ENCODE measurements at regions not wholly inside any gene's neighbourhood (a gene's known extent, or its start where the extent isn't known, plus 50 kb on each side); places are given as distances from the start of the nearest gene placed in this dataset.

DNA sequence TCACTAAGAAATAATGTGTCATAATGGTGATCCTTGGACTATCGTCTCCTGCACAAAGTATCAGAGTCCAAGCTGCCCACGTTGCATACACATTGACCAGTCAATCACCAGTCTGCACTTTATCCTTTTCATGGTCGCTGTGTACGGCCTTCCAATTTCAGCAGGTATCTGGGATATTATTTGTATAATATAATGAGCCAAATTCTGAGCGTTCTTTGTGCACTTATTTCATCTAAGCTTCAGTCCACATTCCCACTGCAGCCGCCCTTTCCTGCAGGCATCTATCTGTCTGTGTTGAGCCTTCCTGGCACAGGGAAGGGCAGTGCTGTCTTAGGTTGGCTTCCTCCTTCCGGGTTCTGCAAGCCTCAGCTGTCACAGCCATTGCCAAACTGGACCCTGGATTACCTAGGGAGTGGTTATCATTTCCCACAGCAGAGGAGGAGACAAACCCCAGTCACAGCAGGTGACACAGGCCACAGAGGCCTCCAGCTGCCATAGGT, 174.3 kb downstream of the TTLL2 start:
- TF ChIP-seq, protein P1, sequence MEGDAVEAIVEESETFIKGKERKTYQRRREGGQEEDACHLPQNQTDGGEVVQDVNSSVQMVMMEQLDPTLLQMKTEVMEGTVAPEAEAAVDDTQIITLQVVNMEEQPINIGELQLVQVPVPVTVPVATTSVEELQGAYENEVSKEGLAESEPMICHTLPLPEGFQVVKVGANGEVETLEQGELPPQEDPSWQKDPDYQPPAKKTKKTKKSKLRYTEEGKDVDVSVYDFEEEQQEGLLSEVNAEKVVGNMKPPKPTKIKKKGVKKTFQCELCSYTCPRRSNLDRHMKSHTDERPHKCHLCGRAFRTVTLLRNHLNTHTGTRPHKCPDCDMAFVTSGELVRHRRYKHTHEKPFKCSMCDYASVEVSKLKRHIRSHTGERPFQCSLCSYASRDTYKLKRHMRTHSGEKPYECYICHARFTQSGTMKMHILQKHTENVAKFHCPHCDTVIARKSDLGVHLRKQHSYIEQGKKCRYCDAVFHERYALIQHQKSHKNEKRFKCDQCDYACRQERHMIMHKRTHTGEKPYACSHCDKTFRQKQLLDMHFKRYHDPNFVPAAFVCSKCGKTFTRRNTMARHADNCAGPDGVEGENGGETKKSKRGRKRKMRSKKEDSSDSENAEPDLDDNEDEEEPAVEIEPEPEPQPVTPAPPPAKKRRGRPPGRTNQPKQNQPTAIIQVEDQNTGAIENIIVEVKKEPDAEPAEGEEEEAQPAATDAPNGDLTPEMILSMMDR (IDR thresholded peaks at IDR 0.05), result no peak
- TF ChIP-seq POLR2A (IDR thresholded peaks at IDR 0.05) (no peak), POLR2AphosphoS5 (IDR thresholded peaks at IDR 0.05) (no peak), EP300 (IDR thresholded peaks at IDR 0.05) (no peak)
